K562 (cell line): ENCODE measurements at regions not wholly inside any gene's neighbourhood (a gene's known extent, or its start where the extent isn't known, plus 50 kb on each side); places are given as distances from the start of the nearest gene placed in this dataset.

Experiments
- ATAC-seq: fragments of 200-7000 bp; cut with Tn5 transposase; 3 replicates; pipeline ENCODE4 v1.9.1; 2020; ENCODE audit warnings: moderate library complexity
- BruUV-seq: library from RNA; stranded (reverse); fragments of 400-500 nt; replicated peaks from 2 replicates; lab custom pipeline; 2021; lab: Mats Ljungman, UMichigan
- CTCF ChIA-PET: fragments of 300-600 bp; formaldehyde crosslinking; extraction: SDS; loops from one replicate; lab custom pipeline; 2021; ENCODE audit warnings: low intra/inter-chr PET ratio; lab: Yijun Ruan, JAX
- POLR2A ChIA-PET: fragments of 300-600, 350-650 bp; sonication (Branson Sonifier 250); formaldehyde crosslinking; extraction: SDS; loops from one replicate; lab custom pipeline; 2021; ENCODE audit warnings: antibody characterized with exemption, inconsistent platforms; lab: Yijun Ruan, JAX
- DNase-seq, 4 experiments: peaks; one replicate each; pipeline versions ENCODE4 v3.0.0 to v3.0.0-alpha.2; 2011 to 2018; ENCODE audit warnings: low spot score in 3 of 4, mixed read lengths in 3 of 4; ENCODE audit errors: extremely low read depth in 1 of 4
- FAIRE-seq: peaks from 2 replicates; lab custom pipeline; 2011; peaks lifted over from hg19 to GRCh38; lab: Jason Lieb, UNC
- H2AFZ ChIP-seq: 2 replicates; pipeline ENCODE4 v1.6.0; 2011; ENCODE audit warnings: low read depth, low read length, control low read depth, inconsistent platforms
- H3K27ac ChIP-seq: fragments of 200-600 bp; 3 replicates; pipeline ENCODE4 v1.8.0; 2011; ENCODE audit warnings: low read depth, mild to moderate bottlenecking, control low read depth, inconsistent platforms, low read length, moderate library complexity, mixed read lengths; ENCODE audit errors: extremely low read depth
- H3K27me3 ChIP-seq, 2 experiments: fragments of 300-600 bp in 1 of 2; 2 replicates in 1 of 2; 3 replicates in 1 of 2; pipeline versions ENCODE4 v1.6.0 to v1.8.0; 2011; ENCODE audit warnings: inconsistent platforms in 2 of 2, low read length in 2 of 2, mild to moderate bottlenecking in 1 of 2, mixed read lengths in 1 of 2, moderate library complexity in 1 of 2; ENCODE audit not compliant: control insufficient read depth in 2 of 2, insufficient read depth in 2 of 2
- H3K36me3 ChIP-seq: fragments of 300-600 bp; 3 replicates; pipeline ENCODE4 v1.8.0; 2011; ENCODE audit warnings: mild to moderate bottlenecking, low read length, inconsistent platforms; ENCODE audit not compliant: control insufficient read depth, insufficient read depth
- H3K4me1 ChIP-seq, 2 experiments: fragments of 200-600 bp in 1 of 2; replicated peaks in 1 of 2; 2 replicates in 1 of 2; 3 replicates in 1 of 2; pipeline versions ENCODE4 v1.5.1 to v1.8.0; 2011; ENCODE audit warnings: inconsistent platforms in 2 of 2, low read length in 2 of 2, mild to moderate bottlenecking in 1 of 2, mixed read lengths in 1 of 2, moderate library complexity in 1 of 2; ENCODE audit not compliant: control insufficient read depth in 2 of 2, insufficient read depth in 2 of 2
- H3K4me2 ChIP-seq: 2 replicates; pipeline ENCODE4 v1.6.1; 2011; ENCODE audit warnings: low read length, control low read depth, inconsistent platforms, mixed read lengths; ENCODE audit not compliant: insufficient read depth
- H3K4me3 ChIP-seq: fragments of 200-600 bp; sonication (generic), shearing (Covaris generic); 2 replicates; pipeline ENCODE4 v1.5.1; 2016; ENCODE audit warnings: control low read depth, inconsistent platforms
- H3K79me2 ChIP-seq: fragments of 200-600 bp; 3 replicates; pipeline ENCODE4 v1.8.0; 2011; ENCODE audit warnings: low read length, inconsistent platforms; ENCODE audit not compliant: control insufficient read depth, insufficient read depth
- H3K9ac ChIP-seq, 2 experiments: 2 replicates each; pipeline versions ENCODE4 v1.6.0 to v1.6.1; 2011; ENCODE audit warnings: low read depth in 2 of 2, low read length in 2 of 2, control low read depth in 1 of 2, inconsistent platforms in 1 of 2, mild to moderate bottlenecking in 1 of 2, mixed read lengths in 1 of 2; ENCODE audit not compliant: insufficient read depth in 1 of 2
- H3K9me1 ChIP-seq: one replicate; pipeline ENCODE4 v1.6.0; 2011; ENCODE audit warnings: inconsistent platforms, mild to moderate bottlenecking, low read length, moderate library complexity; ENCODE audit not compliant: control insufficient read depth, insufficient read depth
- H3K9me3 ChIP-seq: replicated peaks from 2 replicates; pipeline ENCODE4 v1.5.1; 2011; ENCODE audit warnings: low read depth, low read length, inconsistent platforms; ENCODE audit not compliant: control insufficient read depth, insufficient read depth
- H4K20me1 ChIP-seq: replicated peaks from 2 replicates; pipeline ENCODE4 v1.6.1; 2011; ENCODE audit warnings: low read length, inconsistent platforms, mixed read lengths; ENCODE audit not compliant: control insufficient read depth, insufficient read depth
- ATF3 ChIP-seq, 2 experiments: fragments of 450-650 bp in 1 of 2; sonication (generic) in 1 of 2; formaldehyde crosslinking in 1 of 2; IDR thresholded peaks in 1 of 2; conservative IDR thresholded peaks in 1 of 2; 2 replicates each; pipeline versions ENCODE4 v1.6.1 to v1.8.1; 2016 to 2023; ENCODE audit warnings: mild to moderate bottlenecking in 2 of 2, moderate library complexity in 2 of 2, inconsistent platforms in 1 of 2, missing genetic modification reagents in 1 of 2
- BMI1 ChIP-seq: fragments of 150-350 bp; IDR thresholded peaks from 2 replicates; pipeline ENCODE4 v1.6.1; 2014; ENCODE audit warnings: low read length
- CCAR2 ChIP-seq: fragments of 200-400 bp; formaldehyde crosslinking; IDR thresholded peaks from 2 replicates; pipeline ENCODE4 v1.6.1; 2017; ENCODE audit warnings: mild to moderate bottlenecking, low read depth, low read length
- ELF1 ChIP-seq: fragments of 200-800 bp; sonication (Bioruptor generic); IDR thresholded peaks from 2 replicates; pipeline ENCODE4 v1.6.1; 2016; ENCODE audit warnings: missing genetic modification characterization, missing compliant biosample characterization
- FOXP4 ChIP-seq: sonication (generic); formaldehyde crosslinking; IDR thresholded peaks from 2 replicates; pipeline ENCODE4 v1.8.0; 2022; ENCODE audit warnings: mild to moderate bottlenecking, missing genetic modification reagents, borderline replicate concordance
- HNRNPK ChIP-seq: fragments of 200-400 bp; formaldehyde crosslinking; IDR thresholded peaks from one replicate; pipeline ENCODE4 v1.6.1; 2018; ENCODE audit warnings: mild to moderate bottlenecking, low read depth, low read length; ENCODE audit not compliant: poor library complexity, severe bottlenecking
- KAT2B ChIP-seq: IDR thresholded peaks from one replicate; pipeline ENCODE4 v1.6.1; 2012; ENCODE audit warnings: low read depth, mild to moderate bottlenecking, control low read depth, inconsistent platforms, low read length, moderate library complexity
- MCM2 ChIP-seq: fragments of 450-650 bp; IDR thresholded peaks from 2 replicates; pipeline ENCODE4 v1.6.1; 2017; ENCODE audit warnings: low read depth, mild to moderate bottlenecking
- NEUROD1 ChIP-seq: fragments of 150-350 bp; IDR thresholded peaks from 2 replicates; pipeline ENCODE4 v1.6.1; 2014; ENCODE audit warnings: borderline replicate concordance, low read length, low read depth; ENCODE audit not compliant: partially characterized antibody
- NR3C1 ChIP-seq: sonication (generic); formaldehyde crosslinking; IDR thresholded peaks from 2 replicates; pipeline ENCODE4 v1.8.1; 2022; ENCODE audit warnings: missing genetic modification reagents
- POLR2AphosphoS5 ChIP-seq: IDR thresholded peaks from 2 replicates; pipeline ENCODE4 v1.6.1; 2011; ENCODE audit warnings: mild to moderate bottlenecking, low read depth, low read length, moderate library complexity; ENCODE audit not compliant: control insufficient read depth, insufficient read depth
- RNF219 ChIP-seq: fragments of 250-450 bp; sonication (Bioruptor Pico); IDR thresholded peaks from 2 replicates; pipeline ENCODE4 v1.5.0; 2022; ENCODE audit warnings: mild to moderate bottlenecking
- SNRNP70 ChIP-seq: fragments of 200-400 bp; formaldehyde crosslinking; optimal IDR thresholded peaks from 2 replicates; pipeline ENCODE3; 2017; ENCODE audit warnings: low read depth, low read length
- ZBTB34 ChIP-seq: fragments of 250-450 bp; sonication (Bioruptor Pico); IDR thresholded peaks from 2 replicates; pipeline ENCODE4 v1.8.0; 2021; ENCODE audit warnings: mild to moderate bottlenecking, moderate library complexity
- WGBS: fragments of 100-300 bp; shearing (Covaris generic); methylation state at CpG from one replicate; pipeline ENCODE4 v1.1.6; 2016; ENCODE audit warnings: low coverage, mixed read lengths; ENCODE audit not compliant: insufficient coverage; ENCODE audit errors: missing lambda C conversion rate; 5-methylcytosine and 5-hydroxymethylcytosine counted together
- in situ Hi-C: fragments of 300-500 bp; cut with MboI; formaldehyde crosslinking; loops from 4 replicates; pipeline ENCODE4 v1.15.0; 2018; ENCODE audit warnings: inconsistent platforms, mixed read lengths
- intact Hi-C: fragments of 100-400 bp; cut with micrococcal nuclease; formaldehyde crosslinking; loops from 2 replicates; pipeline ENCODE4 v1.14.2; 2022

GRCh38 chr21:22292144-22292543 is 1293.9 kb downstream of the NCAM2 start:
- in situ Hi-C loops, result no loop called here
- no peaks in the 10 kb centered on the region for H3K9me3 ChIP-seq
- FAIRE-seq (no peak), DNase-seq (no peak), ATAC-seq (no peak)
- no peaks in the 10 kb centered on the region for H3K27me3 ChIP-seq
- CTCF ChIA-PET, result interaction anchor here (0.7 kb wide), 1 partner anchor 303 kb away, joined by 3 read pairs; no protein-coding TSS in a partner anchor
- no TSS peak for BruUV-seq
- no peaks in the 10 kb centered on the region for H3K9me1 ChIP-seq
- H3K4me3 ChIP-seq, result no peak overlapping the region
- intact Hi-C loops, result no loop called here
- no peak overlapping the region for H2AFZ ChIP-seq
- H3K79me2 ChIP-seq, result no peaks in the 10 kb centered on the region
- no peak overlapping the region for H3K4me2 ChIP-seq
- 88% methylated on average over 3 of the region's 3 CpGs for WGBS
- no peaks in the 10 kb centered on the region for H3K4me1 ChIP-seq
- no peaks in the 10 kb centered on the region for H4K20me1 ChIP-seq
- no peak for TF ChIP-seq ZBTB34 (CRISPR knock-in tag)
- no peak for TF ChIP-seq BMI1
- no peak for TF ChIP-seq SNRNP70
- no peak for TF ChIP-seq KAT2B
- no peak for TF ChIP-seq ELF1 (tag)
- TF ChIP-seq RNF219 (CRISPR knock-in tag), result no peak
- no peak for TF ChIP-seq MCM2
- TF ChIP-seq CCAR2, result no peak
- TF ChIP-seq NR3C1 (CRISPR knock-in tag), result no peak
- no peak for TF ChIP-seq NEUROD1
- TF ChIP-seq HNRNPK, result no peak
- no peak for TF ChIP-seq POLR2AphosphoS5
- no peak for TF ChIP-seq FOXP4 (CRISPR knock-in tag)
- no peak for TF ChIP-seq ATF3 (IDR thresholded peaks at IDR 0.05)
- no peak for TF ChIP-seq ATF3 (CRISPR knock-in tag; conservative IDR thresholded peaks at IDR 0.05)
- H3K36me3 ChIP-seq, result no peaks in the 10 kb centered on the region
- no peak overlapping the region for H3K27ac ChIP-seq
- POLR2A ChIA-PET, result interaction anchor here (0.8 kb wide), 1 partner anchor 12 kb away, joined by 3 read pairs; no protein-coding TSS in a partner anchor
- H3K9ac ChIP-seq, result no peak overlapping the region
